ENCODE measurements at regions not wholly inside any gene's neighbourhood (a gene's known extent, or its start where the extent isn't known, plus 50 kb on each side); places are given as distances from the start of the nearest gene placed in this dataset.

GRCh38 chr2:211205358-211205757 is 649.0 kb downstream of the CPS1 start:
- TF ChIP-seq, protein P1, sequence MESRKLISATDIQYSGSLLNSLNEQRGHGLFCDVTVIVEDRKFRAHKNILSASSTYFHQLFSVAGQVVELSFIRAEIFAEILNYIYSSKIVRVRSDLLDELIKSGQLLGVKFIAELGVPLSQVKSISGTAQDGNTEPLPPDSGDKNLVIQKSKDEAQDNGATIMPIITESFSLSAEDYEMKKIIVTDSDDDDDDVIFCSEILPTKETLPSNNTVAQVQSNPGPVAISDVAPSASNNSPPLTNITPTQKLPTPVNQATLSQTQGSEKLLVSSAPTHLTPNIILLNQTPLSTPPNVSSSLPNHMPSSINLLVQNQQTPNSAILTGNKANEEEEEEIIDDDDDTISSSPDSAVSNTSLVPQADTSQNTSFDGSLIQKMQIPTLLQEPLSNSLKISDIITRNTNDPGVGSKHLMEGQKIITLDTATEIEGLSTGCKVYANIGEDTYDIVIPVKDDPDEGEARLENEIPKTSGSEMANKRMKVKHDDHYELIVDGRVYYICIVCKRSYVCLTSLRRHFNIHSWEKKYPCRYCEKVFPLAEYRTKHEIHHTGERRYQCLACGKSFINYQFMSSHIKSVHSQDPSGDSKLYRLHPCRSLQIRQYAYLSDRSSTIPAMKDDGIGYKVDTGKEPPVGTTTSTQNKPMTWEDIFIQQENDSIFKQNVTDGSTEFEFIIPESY (IDR thresholded peaks at IDR 0.05) = no peak
- no peak for TF ChIP-seq HNF4A (conservative IDR thresholded peaks at IDR 0.05)

All from liver (tissue), 2 donors.